ENCODE measurements at regions not wholly inside any gene's neighbourhood (a gene's known extent, or its start where the extent isn't known, plus 50 kb on each side); places are given as distances from the start of the nearest gene placed in this dataset.

DNA sequence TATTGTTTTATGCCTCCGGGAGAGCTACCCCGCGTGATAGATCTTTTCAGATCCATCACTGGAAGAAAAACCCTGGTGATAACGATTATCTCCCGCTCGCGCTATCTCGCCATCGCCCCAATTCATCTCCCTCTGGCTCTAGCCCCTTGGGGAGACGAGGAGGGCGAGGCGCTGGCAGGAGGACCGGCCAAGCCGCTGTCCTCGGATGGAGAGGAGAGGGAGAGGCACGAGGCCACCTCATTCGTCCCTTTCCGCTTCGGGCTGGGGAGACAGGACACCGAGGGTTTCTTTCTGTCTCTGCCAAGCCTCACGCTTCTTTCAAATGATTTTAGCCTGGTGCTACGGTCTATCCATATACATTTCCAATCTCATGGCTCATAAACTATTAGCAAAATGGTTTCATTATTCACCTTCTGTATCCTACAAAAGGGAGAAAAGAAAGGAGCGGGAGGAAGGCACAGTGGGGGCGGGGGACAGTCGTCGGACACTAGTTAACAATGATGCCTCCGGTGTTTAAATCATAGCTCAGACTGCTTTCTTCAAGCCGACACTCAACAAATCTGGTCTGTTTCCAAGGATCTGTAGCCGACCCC is 415.0 kb upstream of the ESRRG start:
- no peaks in the 10 kb centered on the region for H4K20me1 ChIP-seq (ENCODE audit: control insufficient read depth, insufficient read depth)
- no peak overlapping the region for H3K4me2 ChIP-seq (ENCODE audit: control insufficient read depth, insufficient read depth)
- TF ChIP-seq CBX3 (IDR thresholded peaks at IDR 0.05; ENCODE audit: borderline replicate concordance, low read depth) (no peak), EZH2 (IDR thresholded peaks at IDR 0.05; ENCODE audit: borderline replicate concordance, control insufficient read depth, low read depth, low read length) (no peak), ZNF207 (IDR thresholded peaks at IDR 0.05; ENCODE audit: borderline replicate concordance) (no peak), CHD2 (IDR thresholded peaks at IDR 0.05; ENCODE audit: borderline replicate concordance, low read depth, low read length) (no peak), ZZZ3 (IDR thresholded peaks at IDR 0.05; ENCODE audit: control insufficient read depth, insufficient read length, low read depth) (no peak), TBL1XR1 (IDR thresholded peaks at IDR 0.05; ENCODE audit: low read depth, low read length) (no peak), BRCA1 (IDR thresholded peaks at IDR 0.05; ENCODE audit: low read depth, low read length) (no peak), SRF (IDR thresholded peaks at IDR 0.05; ENCODE audit: low read depth in 2 of 2, low read length in 2 of 2) (no peak), ZNF622 (IDR thresholded peaks at IDR 0.05) (no peak)
- TF ChIP-seq, protein P1, sequence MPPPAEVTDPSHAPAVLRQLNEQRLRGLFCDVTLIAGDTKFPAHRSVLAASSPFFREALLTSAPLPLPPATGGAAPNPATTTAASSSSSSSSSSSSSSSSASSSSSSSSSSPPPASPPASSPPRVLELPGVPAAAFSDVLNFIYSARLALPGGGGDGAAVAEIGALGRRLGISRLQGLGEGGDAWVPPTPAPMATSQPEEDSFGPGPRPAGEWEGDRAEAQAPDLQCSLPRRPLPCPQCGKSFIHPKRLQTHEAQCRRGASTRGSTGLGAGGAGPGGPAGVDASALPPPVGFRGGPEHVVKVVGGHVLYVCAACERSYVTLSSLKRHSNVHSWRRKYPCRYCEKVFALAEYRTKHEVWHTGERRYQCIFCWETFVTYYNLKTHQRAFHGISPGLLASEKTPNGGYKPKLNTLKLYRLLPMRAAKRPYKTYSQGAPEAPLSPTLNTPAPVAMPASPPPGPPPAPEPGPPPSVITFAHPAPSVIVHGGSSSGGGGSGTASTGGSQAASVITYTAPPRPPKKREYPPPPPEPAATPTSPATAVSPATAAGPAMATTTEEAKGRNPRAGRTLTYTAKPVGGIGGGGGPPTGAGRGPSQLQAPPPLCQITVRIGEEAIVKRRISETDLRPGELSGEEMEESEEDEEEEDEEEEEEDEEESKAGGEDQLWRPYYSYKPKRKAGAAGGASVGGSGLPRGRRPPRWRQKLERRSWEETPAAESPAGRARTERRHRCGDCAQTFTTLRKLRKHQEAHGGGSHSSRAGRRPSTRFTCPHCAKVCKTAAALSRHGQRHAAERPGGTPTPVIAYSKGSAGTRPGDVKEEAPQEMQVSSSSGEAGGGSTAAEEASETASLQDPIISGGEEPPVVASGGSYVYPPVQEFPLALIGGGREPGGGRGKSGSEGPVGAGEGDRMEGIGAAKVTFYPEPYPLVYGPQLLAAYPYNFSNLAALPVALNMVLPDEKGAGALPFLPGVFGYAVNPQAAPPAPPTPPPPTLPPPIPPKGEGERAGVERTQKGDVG (CRISPR knock-in tag; IDR thresholded peaks at IDR 0.05) = no peak
- TF ChIP-seq, protein P2, sequence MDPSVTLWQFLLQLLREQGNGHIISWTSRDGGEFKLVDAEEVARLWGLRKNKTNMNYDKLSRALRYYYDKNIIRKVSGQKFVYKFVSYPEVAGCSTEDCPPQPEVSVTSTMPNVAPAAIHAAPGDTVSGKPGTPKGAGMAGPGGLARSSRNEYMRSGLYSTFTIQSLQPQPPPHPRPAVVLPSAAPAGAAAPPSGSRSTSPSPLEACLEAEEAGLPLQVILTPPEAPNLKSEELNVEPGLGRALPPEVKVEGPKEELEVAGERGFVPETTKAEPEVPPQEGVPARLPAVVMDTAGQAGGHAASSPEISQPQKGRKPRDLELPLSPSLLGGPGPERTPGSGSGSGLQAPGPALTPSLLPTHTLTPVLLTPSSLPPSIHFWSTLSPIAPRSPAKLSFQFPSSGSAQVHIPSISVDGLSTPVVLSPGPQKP (IDR thresholded peaks at IDR 0.05; ENCODE audit: low read depth, low read length) = no peak
- TF ChIP-seq, protein P3, sequence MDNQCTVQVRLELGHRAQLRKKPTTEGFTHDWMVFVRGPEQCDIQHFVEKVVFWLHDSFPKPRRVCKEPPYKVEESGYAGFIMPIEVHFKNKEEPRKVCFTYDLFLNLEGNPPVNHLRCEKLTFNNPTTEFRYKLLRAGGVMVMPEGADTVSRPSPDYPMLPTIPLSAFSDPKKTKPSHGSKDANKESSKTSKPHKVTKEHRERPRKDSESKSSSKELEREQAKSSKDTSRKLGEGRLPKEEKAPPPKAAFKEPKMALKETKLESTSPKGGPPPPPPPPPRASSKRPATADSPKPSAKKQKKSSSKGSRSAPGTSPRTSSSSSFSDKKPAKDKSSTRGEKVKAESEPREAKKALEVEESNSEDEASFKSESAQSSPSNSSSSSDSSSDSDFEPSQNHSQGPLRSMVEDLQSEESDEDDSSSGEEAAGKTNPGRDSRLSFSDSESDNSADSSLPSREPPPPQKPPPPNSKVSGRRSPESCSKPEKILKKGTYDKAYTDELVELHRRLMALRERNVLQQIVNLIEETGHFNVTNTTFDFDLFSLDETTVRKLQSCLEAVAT (IDR thresholded peaks at IDR 0.05) = no peak
- H3K27ac ChIP-seq (ENCODE audit: control insufficient read depth, insufficient read depth) = no peak overlapping the region
- intact Hi-C loops (cut with micrococcal nuclease; ENCODE audit: unreplicated experiment) (no loop called here), in situ Hi-C loops (cut with MboI) (no loop called here)
- DNase-seq (ENCODE audit: low read depth, low spot score) (no peak), ATAC-seq (no peak), FAIRE-seq (no peak)
- no peak overlapping the region for H3K4me3 ChIP-seq
- H3K27me3 ChIP-seq (replicated peaks in 1 of 2; ENCODE audit: control insufficient read depth in 2 of 2, insufficient read depth in 2 of 2, low read length in 1 of 2) = peaks cover 17 to 37% of the 10 kb centered on the region in 2 experiments
- ChIA-PET POLR2A (no interaction called here), RAD21 (ENCODE audit: unreplicated experiment) (no interaction called here), CTCF (no interaction called here), SMC1A (ENCODE audit: uncharacterized antibody, unreplicated experiment) (no interaction called here)
- BruUV-seq (replicated peaks) = no TSS peak
- H3K9ac ChIP-seq (ENCODE audit: control insufficient read depth, insufficient read depth, low read length) = no peak overlapping the region
- H2AFZ ChIP-seq (ENCODE audit: control insufficient read depth, low read depth, low read length) = no peak overlapping the region
- no peaks in the 10 kb centered on the region for H3K36me3 ChIP-seq (ENCODE audit: control insufficient read depth in 2 of 2, insufficient read depth in 2 of 2, low read length in 1 of 2)
- H3K79me2 ChIP-seq (ENCODE audit: control insufficient read depth, insufficient read depth, low read length) = no peaks in the 10 kb centered on the region
- no peaks in the 10 kb centered on the region; the same call in 2 of the 3 replicates for H3K9me3 ChIP-seq (replicated peaks; ENCODE audit: control insufficient read depth, insufficient read depth, low read length)
- H3K4me1 ChIP-seq (ENCODE audit: control insufficient read depth, insufficient read depth, low read length) = no peaks in the 10 kb centered on the region
- 11% methylated on average over 29 of the region's 29 CpGs for WGBS (ENCODE audit: insufficient coverage, insufficient replicate concordance, low lambda C conversion rate, missing lambda C conversion rate)

Data from GM12878 (cell line).